Neutrophil (primary cell): ENCODE measurements at regions not wholly inside any gene's neighbourhood (a gene's known extent, or its start where the extent isn't known, plus 50 kb on each side); places are given as distances from the start of the nearest gene placed in this dataset.

Source experiments
- H3K27ac ChIP-seq: fragments of 200-600 bp; sonication (generic); 2 replicates; pipeline ENCODE4 v1.5.1; 2016; ENCODE audit warnings: mild to moderate bottlenecking, moderate library complexity
- H3K27me3 ChIP-seq: fragments of 200-600 bp; sonication (generic); 2 replicates; pipeline ENCODE4 v1.6.0; 2016; ENCODE audit warnings: mild to moderate bottlenecking
- H3K36me3 ChIP-seq: fragments of 200-600 bp; sonication (generic); 2 replicates; pipeline ENCODE4 v1.5.1; 2017
- H3K4me1 ChIP-seq, 2 experiments: fragments of 200-600 bp in 1 of 2; sonication (generic) in 1 of 2; 1 replicate in 1 of 2; 2 replicates in 1 of 2; pipeline versions ENCODE4 v1.5.1 to v1.6.1; 2013 to 2016; ENCODE audit warnings: low read depth in 1 of 2, low read length in 1 of 2, mild to moderate bottlenecking in 1 of 2, moderate library complexity in 1 of 2; ENCODE audit not compliant: control insufficient read depth in 1 of 2, insufficient read depth in 1 of 2
- H3K4me3 ChIP-seq, 2 experiments: fragments of 200-600 bp in 1 of 2; sonication (generic) in 1 of 2; 1 replicate in 1 of 2; 2 replicates in 1 of 2; pipeline ENCODE4 v1.5.1; 2013 to 2016; ENCODE audit warnings: low read depth in 1 of 2, low read length in 1 of 2, mild to moderate bottlenecking in 1 of 2, moderate library complexity in 1 of 2
- H3K9me3 ChIP-seq: fragments of 200-600 bp; sonication (generic); 2 replicates; pipeline ENCODE4 v1.5.1; 2016
- TF ChIP-seq, protein P1 (sequence below): fragments of 200-600 bp; sonication (generic); IDR thresholded peaks from 2 replicates; pipeline ENCODE4 v1.5.1; 2016; ENCODE audit warnings: antibody characterized with exemption

DNA sequence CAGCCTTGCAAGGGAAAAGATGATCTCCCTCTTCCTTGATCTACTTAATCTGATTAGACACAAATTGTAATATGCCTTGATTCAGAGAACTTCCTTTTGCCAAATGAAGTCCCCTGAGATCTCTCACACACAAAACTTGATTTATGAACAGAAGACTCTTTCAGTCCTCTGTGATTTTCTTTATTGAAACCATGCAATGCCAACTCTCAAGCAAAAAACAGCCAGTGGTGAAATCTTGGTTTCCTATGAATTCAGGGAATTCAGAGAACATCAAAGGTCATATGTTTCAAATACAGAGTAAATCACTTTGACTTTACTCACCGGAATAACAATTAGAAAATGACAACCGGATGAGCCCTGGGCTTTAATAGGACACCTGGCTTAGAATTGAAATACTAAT lies 211.7 kb downstream of the ABHD5 start:
- no peaks in the 10 kb centered on the region for H3K4me1 ChIP-seq
- H3K36me3 ChIP-seq = no peaks in the 10 kb centered on the region
- H3K4me3 ChIP-seq = no peak overlapping the region
- no peak overlapping the region for H3K27ac ChIP-seq
- H3K9me3 ChIP-seq = no peaks in the 10 kb centered on the region
- peaks cover 30% of the 10 kb centered on the region for H3K27me3 ChIP-seq
- TF ChIP-seq, protein P1, sequence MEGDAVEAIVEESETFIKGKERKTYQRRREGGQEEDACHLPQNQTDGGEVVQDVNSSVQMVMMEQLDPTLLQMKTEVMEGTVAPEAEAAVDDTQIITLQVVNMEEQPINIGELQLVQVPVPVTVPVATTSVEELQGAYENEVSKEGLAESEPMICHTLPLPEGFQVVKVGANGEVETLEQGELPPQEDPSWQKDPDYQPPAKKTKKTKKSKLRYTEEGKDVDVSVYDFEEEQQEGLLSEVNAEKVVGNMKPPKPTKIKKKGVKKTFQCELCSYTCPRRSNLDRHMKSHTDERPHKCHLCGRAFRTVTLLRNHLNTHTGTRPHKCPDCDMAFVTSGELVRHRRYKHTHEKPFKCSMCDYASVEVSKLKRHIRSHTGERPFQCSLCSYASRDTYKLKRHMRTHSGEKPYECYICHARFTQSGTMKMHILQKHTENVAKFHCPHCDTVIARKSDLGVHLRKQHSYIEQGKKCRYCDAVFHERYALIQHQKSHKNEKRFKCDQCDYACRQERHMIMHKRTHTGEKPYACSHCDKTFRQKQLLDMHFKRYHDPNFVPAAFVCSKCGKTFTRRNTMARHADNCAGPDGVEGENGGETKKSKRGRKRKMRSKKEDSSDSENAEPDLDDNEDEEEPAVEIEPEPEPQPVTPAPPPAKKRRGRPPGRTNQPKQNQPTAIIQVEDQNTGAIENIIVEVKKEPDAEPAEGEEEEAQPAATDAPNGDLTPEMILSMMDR = no peak

DNA sequence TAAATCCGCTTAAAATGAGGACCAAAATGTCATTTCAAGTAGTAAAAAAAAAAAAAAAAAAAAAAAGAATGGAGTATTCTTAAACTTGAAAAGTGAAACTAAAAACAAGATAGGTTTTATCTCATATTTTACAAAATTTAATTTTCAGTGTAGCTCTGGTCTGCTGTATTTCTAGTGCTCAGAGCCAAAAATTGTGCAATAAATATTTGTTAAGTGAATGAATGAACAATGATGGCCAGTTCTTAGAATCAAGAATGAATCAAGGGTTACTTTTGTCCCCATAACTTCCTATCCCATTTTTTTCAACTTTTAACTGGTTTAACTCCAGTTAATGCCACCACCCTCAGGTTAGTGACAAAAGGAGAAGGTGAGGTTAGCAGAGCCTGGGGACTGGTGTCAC lies 214.4 kb downstream of the ABHD5 start:
- Histone ChIP-seq H3K9me3 (no peaks in the 10 kb centered on the region), H3K4me3 (no peak overlapping the region), H3K27me3 (peaks cover 11% of the 10 kb centered on the region), H3K27ac (no peak overlapping the region), H3K4me1 (no peaks in the 10 kb centered on the region), H3K36me3 (no peaks in the 10 kb centered on the region)
- TF ChIP-seq, protein P1 = no peak

DNA sequence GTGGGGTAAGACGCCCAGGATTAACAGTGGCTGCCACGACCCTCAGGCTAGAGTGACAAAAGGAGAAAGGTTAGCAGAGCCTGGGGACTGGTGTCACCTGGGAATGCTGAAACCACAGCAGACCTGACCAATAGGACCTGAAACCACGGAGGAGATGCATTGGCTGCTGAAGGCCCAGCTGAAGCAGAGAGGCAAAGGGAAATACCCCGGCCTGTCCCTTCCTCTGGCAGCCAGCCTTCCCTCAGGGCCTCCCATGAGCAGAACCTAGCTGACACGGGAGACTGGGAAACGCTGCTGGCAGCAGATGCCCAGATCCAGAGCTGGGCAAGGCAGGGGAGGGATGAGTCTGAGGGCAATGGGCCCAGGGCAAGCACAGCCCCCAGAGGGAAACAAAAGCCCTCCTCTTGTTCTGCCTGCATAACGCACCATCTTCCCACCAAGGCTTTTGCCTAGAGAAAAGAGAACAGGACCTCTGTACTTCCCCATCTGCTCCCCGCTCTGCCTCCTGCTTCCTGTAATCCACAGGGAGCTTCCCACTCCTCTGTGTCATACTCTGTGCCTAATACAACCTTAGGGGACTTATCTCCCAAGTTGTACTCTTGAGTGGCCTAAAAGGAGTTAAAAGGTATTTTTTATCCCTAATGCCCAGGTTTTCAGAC lies 216.2 kb downstream of the ABHD5 start:
- H3K4me1 ChIP-seq = no peaks in the 10 kb centered on the region

DNA sequence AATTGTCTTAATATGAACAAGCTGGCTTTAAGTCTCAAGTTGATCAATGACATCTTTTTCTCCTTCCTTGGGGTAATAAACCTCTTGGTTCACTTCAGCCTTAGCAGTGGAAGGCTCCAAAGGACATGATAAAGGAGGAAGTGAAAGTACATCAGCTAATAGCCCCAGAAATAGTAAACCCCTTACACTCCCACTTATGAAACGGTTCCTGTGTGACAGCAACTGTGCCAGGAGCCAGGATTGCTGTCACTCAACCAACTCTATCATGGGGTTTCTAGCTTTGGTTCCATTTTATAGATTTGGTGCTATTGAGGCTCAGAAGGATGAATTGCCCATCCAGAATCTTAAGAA lies 216.7 kb downstream of the ABHD5 start:
- TF ChIP-seq, protein P1 = no peak

More for the DNA sequence above, 216.2 kb downstream of the ABHD5 start:
- TF ChIP-seq, protein P1 = no peak
- no peak overlapping the region for H3K27ac ChIP-seq
- no peak overlapping the region for H3K4me3 ChIP-seq
- H3K27me3 ChIP-seq = peaks cover 11% of the 10 kb centered on the region
- no peaks in the 10 kb centered on the region for H3K9me3 ChIP-seq
- H3K36me3 ChIP-seq = no peaks in the 10 kb centered on the region

DNA sequence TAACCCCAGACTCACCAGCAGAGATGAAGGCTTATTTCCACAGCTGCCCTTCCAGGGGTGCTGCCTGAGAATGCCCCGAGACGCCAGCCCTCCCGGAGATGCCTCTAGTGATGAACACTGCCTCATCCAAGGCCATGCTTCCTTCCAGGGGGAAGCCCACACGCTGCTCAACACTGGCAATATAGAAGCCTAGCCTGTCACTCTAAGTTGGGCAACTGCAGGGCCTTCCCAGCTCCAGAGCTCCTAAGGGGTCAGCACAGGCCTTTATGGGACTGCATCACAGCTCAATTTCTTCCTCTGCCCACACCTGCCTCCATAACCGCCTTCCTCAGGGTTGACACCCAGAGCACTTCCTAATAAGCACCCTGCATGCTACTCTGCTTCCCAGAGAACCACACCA lies 217.7 kb downstream of the ABHD5 start:
- Histone ChIP-seq H3K36me3 (no peaks in the 10 kb centered on the region), H3K9me3 (no peaks in the 10 kb centered on the region), H3K27ac (no peak overlapping the region), H3K27me3 (no peaks in the 10 kb centered on the region), H3K4me1 (no peaks in the 10 kb centered on the region), H3K4me3 (no peak overlapping the region)
- TF ChIP-seq, protein P1 = no peak

More for the DNA sequence above, 216.7 kb downstream of the ABHD5 start:
- H3K27ac ChIP-seq = no peak overlapping the region
- H3K4me1 ChIP-seq = no peaks in the 10 kb centered on the region
- H3K36me3 ChIP-seq = no peaks in the 10 kb centered on the region
- H3K9me3 ChIP-seq = no peaks in the 10 kb centered on the region
- peaks cover 10% of the 10 kb centered on the region for H3K27me3 ChIP-seq
- H3K4me3 ChIP-seq = no peak overlapping the region
